HUES64 (cell line): ENCODE measurements at regions not wholly inside any gene's neighbourhood (a gene's known extent, or its start where the extent isn't known, plus 50 kb on each side); places are given as distances from the start of the nearest gene placed in this dataset.

Experiments used
- H3K27ac ChIP-seq: 2 replicates; pipeline ENCODE4 v1.7.0; 2013; ENCODE audit warnings: low read depth, low read length, inconsistent platforms
- H3K27me3 ChIP-seq: 2 replicates; pipeline ENCODE4 v1.6.1; 2013; ENCODE audit warnings: mild to moderate bottlenecking, low read length; ENCODE audit not compliant: insufficient read depth
- H3K36me3 ChIP-seq: 2 replicates; pipeline ENCODE4 v1.6.1; 2013; ENCODE audit warnings: mild to moderate bottlenecking, low read length; ENCODE audit not compliant: insufficient read depth
- H3K4me1 ChIP-seq: 2 replicates; pipeline ENCODE4 v1.6.1; 2013; ENCODE audit warnings: mild to moderate bottlenecking, low read length, moderate library complexity; ENCODE audit not compliant: insufficient read depth
- H3K4me3 ChIP-seq: 2 replicates; pipeline ENCODE4 v1.5.1; 2013; ENCODE audit warnings: mild to moderate bottlenecking, low read length, moderate library complexity
- H3K9ac ChIP-seq: 2 replicates; pipeline ENCODE4 v1.6.1; 2013; ENCODE audit warnings: mild to moderate bottlenecking, low read depth, low read length
- H3K9me3 ChIP-seq: 2 replicates; pipeline ENCODE4 v1.6.1; 2013; ENCODE audit warnings: low read depth, low read length; ENCODE audit not compliant: insufficient read depth
- WGBS: fragments of 150-250, 120-280 bp; methylation state at CpG from one replicate; pipeline ENCODE4 v1.1.7; 2013; ENCODE audit warnings: missing lambda C conversion rate; 5-methylcytosine and 5-hydroxymethylcytosine counted together

- no peak overlapping the region for H3K4me3 ChIP-seq
- peaks cover 22% of the 10 kb centered on the region for H3K4me1 ChIP-seq
- WGBS: 92% methylated on average over 5 of the region's 6 CpGs
These were observed 71.4 kb downstream of the BOD1L2 start for GRCh38 chr18:57218281-57218680.

GRCh38 chr18:57219964-57220363 lies 73.1 kb downstream of the BOD1L2 start:
- peaks cover 22% of the 10 kb centered on the region for H3K4me1 ChIP-seq
- H3K27ac ChIP-seq: no peak overlapping the region
- no peak overlapping the region for H3K4me3 ChIP-seq
- no peaks in the 10 kb centered on the region; the same call in 1 of the 2 replicates for H3K9me3 ChIP-seq
- H3K36me3 ChIP-seq: no peaks in the 10 kb centered on the region
- H3K27me3 ChIP-seq: no peaks in the 10 kb centered on the region
- no peak overlapping the region for H3K9ac ChIP-seq

More at GRCh38 chr18:57218281-57218680, 71.4 kb downstream of the BOD1L2 start:
- Histone ChIP-seq H3K27me3 (no peaks in the 10 kb centered on the region), H3K36me3 (no peaks in the 10 kb centered on the region), H3K27ac (no peak overlapping the region), H3K9ac (no peak overlapping the region), H3K9me3 (no peaks in the 10 kb centered on the region; the same call in 1 of the 2 replicates)

- WGBS: 16% methylated on average over 3 of the region's 3 CpGs
- H3K9me3 ChIP-seq: no peaks in the 10 kb centered on the region
- no peak overlapping the region for H3K9ac ChIP-seq
- peaks cover 22% of the 10 kb centered on the region for H3K4me1 ChIP-seq
- no peak overlapping the region for H3K4me3 ChIP-seq
- no peaks in the 10 kb centered on the region for H3K36me3 ChIP-seq
- no peaks in the 10 kb centered on the region for H3K27me3 ChIP-seq
- H3K27ac ChIP-seq: no peak overlapping the region
These were observed 73.6 kb downstream of the BOD1L2 start for GRCh38 chr18:57220480-57220879.

DNA sequence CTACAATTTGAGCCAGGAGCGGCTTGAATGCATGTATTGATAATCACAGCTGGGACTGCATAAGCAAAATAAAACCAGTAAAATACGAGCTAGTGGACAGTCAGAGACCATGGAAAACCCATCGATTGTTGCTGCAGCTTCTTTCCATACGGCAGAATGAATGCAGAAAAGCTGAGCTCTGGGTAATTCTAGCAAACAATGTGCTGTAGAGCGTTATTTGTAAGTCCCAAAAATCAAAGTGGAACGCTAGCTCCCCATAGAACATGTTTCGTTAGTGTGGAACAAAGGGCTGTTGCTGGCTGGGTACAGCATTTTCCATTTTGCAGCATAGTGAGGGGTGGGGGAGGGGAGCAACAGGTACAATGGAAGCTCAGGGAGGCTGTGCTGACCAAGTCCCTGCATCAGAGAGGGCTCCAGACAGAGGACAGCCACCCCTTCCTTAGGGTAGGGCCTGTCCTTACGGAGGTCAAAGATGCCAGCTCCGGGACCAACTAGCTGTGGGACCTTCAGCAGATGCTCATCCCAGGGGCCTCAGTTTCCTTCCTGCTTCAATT lies 74.1 kb downstream of the BOD1L2 start:
- H3K9me3 ChIP-seq: no peaks in the 10 kb centered on the region
- H3K4me3 ChIP-seq: no peak overlapping the region
- H3K27ac ChIP-seq: no peak overlapping the region
- 76% methylated on average over 9 of the region's 9 CpGs for WGBS
- no peak overlapping the region for H3K9ac ChIP-seq
- H3K4me1 ChIP-seq: peaks cover 22% of the 10 kb centered on the region
- no peaks in the 10 kb centered on the region for H3K36me3 ChIP-seq
- no peaks in the 10 kb centered on the region for H3K27me3 ChIP-seq

DNA sequence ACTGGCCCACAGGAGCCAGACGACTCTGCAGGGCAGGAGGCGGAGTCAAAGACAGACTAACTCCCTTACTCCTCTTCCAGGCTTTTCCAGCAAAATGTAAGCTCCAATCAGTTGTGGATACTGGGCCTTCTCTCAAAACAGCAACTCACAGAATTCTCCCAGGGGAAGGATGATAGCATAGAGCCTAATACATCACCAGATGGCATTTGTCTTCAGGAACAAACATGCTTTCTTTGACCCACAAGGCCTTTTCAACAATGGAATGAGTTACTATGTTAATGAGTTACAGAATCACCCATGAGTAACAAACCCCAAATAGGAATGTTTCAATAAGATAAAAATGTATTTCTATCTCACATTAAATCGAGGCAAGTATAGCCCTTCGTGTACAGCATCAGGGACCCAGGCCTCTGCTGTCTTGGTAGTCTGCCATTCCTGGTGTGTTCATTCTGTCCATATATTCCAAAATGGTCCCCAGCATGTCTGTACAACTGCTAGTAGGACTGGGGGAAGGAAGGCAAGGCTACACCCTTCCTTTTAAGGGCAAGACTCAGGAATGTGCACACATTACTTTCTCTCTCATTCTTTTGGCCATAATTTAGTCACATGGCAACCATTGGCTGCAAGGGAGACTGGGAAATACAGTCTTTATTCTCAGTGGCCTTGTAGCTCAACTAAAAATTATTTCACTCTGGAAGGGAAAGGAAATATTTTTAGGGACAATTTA lies 76.4 kb downstream of the BOD1L2 start:
- WGBS: 80% methylated on average over 4 of the region's 4 CpGs
- no peak overlapping the region for H3K9ac ChIP-seq
- H3K4me3 ChIP-seq: no peak overlapping the region
- peaks cover 22% of the 10 kb centered on the region for H3K4me1 ChIP-seq
- no peaks in the 10 kb centered on the region for H3K27me3 ChIP-seq
- H3K9me3 ChIP-seq: no peaks in the 10 kb centered on the region
- H3K27ac ChIP-seq: no peak overlapping the region
- H3K36me3 ChIP-seq: no peaks in the 10 kb centered on the region

- no peak overlapping the region for H3K27ac ChIP-seq
- H3K4me3 ChIP-seq: no peak overlapping the region
- no peaks in the 10 kb centered on the region for H3K27me3 ChIP-seq
- no peaks in the 10 kb centered on the region for H3K9me3 ChIP-seq
- peaks cover 3% of the 10 kb centered on the region; the same call in 1 of the 2 replicates for H3K4me1 ChIP-seq
- H3K9ac ChIP-seq: no peak overlapping the region
- no peaks in the 10 kb centered on the region for H3K36me3 ChIP-seq
- 60% methylated on average over 7 of the region's 7 CpGs for WGBS
These were observed 84.1 kb downstream of the BOD1L2 start for GRCh38 chr18:57230861-57231585.

GRCh38 chr18:57231864-57232263 lies 85.0 kb downstream of the BOD1L2 start:
- Histone ChIP-seq H3K9ac (no peak overlapping the region), H3K4me1 (peaks cover 3% of the 10 kb centered on the region; the same call in 1 of the 2 replicates), H3K9me3 (no peaks in the 10 kb centered on the region), H3K27me3 (no peaks in the 10 kb centered on the region), H3K36me3 (no peaks in the 10 kb centered on the region), H3K4me3 (no peak overlapping the region), H3K27ac (no peak overlapping the region)
- 89% methylated on average over 3 of the region's 3 CpGs for WGBS

DNA sequence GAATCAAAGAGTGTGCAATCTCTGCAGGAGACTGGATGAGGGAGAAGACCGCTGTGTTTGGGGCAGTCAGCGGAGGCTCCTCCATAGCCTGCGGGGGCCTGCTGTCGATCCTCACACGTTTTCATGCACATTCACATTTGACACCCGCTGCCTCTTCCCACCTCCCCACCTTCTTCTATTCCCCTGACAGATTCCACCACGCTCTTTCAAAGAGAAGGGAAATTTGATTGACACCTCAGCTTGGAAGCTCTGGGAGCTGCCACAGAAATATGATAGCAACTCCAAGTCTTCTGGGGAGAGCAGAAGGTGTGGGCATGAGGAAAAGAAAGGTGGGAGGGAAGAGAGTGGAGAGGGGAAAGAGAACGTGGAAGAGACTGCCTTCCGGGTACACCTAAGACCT lies 87.5 kb downstream of the BOD1L2 start:
- Histone ChIP-seq H3K36me3 (no peaks in the 10 kb centered on the region), H3K27me3 (no peaks in the 10 kb centered on the region), H3K9me3 (no peaks in the 10 kb centered on the region), H3K4me3 (no peak overlapping the region), H3K27ac (no peak overlapping the region), H3K9ac (no peak overlapping the region), H3K4me1 (peaks cover 3% of the 10 kb centered on the region; the same call in 1 of the 2 replicates)
- WGBS: 82% methylated on average over 9 of the region's 9 CpGs

- Histone ChIP-seq H3K27ac (no peak overlapping the region), H3K9ac (no peak overlapping the region), H3K4me3 (no peak overlapping the region), H3K36me3 (no peaks in the 10 kb centered on the region), H3K27me3 (no peaks in the 10 kb centered on the region), H3K9me3 (no peaks in the 10 kb centered on the region), H3K4me1 (no peaks in the 10 kb centered on the region)
- WGBS: 90% methylated on average over 3 of the region's 3 CpGs
These were observed 95.0 kb downstream of the BOD1L2 start for GRCh38 chr18:57241869-57242268.

- 85% methylated on average over 2 of the region's 2 CpGs for WGBS
- no peaks in the 10 kb centered on the region for H3K9me3 ChIP-seq
These were observed 95.4 kb downstream of the BOD1L2 start for GRCh38 chr18:57242285-57242684.

GRCh38 chr18:57243624-57244179 lies 96.8 kb downstream of the BOD1L2 start:
- Histone ChIP-seq H3K36me3 (no peaks in the 10 kb centered on the region), H3K9me3 (no peaks in the 10 kb centered on the region), H3K27me3 (no peaks in the 10 kb centered on the region), H3K9ac (no peak overlapping the region), H3K4me1 (no peaks in the 10 kb centered on the region), H3K4me3 (no peak overlapping the region), H3K27ac (no peak overlapping the region)
- WGBS: 94% methylated on average over 6 of the region's 8 CpGs

More at GRCh38 chr18:57242285-57242684, 95.4 kb downstream of the BOD1L2 start:
- Histone ChIP-seq H3K9ac (no peak overlapping the region), H3K27me3 (no peaks in the 10 kb centered on the region), H3K27ac (no peak overlapping the region), H3K36me3 (no peaks in the 10 kb centered on the region), H3K4me1 (no peaks in the 10 kb centered on the region), H3K4me3 (no peak overlapping the region)
